Parathyroid adenoma (tissue), 2 donors: ENCODE measurements at regions not wholly inside any gene's neighbourhood (a gene's known extent, or its start where the extent isn't known, plus 50 kb on each side); places are given as distances from the start of the nearest gene placed in this dataset.

Experiments used
- H2AFZ ChIP-seq: fragments of 300-600 bp; sonication (generic); one replicate; pipeline ENCODE4 v1.7.0; 2017; ENCODE audit warnings: antibody characterized with exemption, mild to moderate bottlenecking
- H3K27ac ChIP-seq: fragments of 300-600 bp; sonication (generic); one replicate; pipeline ENCODE4 v1.7.0; 2017
- H3K27me3 ChIP-seq: fragments of 300-600 bp; sonication (generic); one replicate; pipeline ENCODE4 v1.7.0; 2017; ENCODE audit warnings: low read length; ENCODE audit not compliant: control insufficient read depth, insufficient read depth
- H3K36me3 ChIP-seq: fragments of 300-600 bp; sonication (generic); one replicate; pipeline ENCODE4 v1.7.0; 2017; ENCODE audit warnings: low read length; ENCODE audit not compliant: control insufficient read depth, insufficient read depth
- H3K4me1 ChIP-seq: fragments of 300-600 bp; sonication (generic); one replicate; pipeline ENCODE4 v1.7.0; 2017; ENCODE audit warnings: control low read depth
- H3K4me2 ChIP-seq: fragments of 300-600 bp; sonication (generic); one replicate; pipeline ENCODE4 v1.7.0; 2017; ENCODE audit warnings: low read length
- H3K4me3 ChIP-seq: fragments of 300-600 bp; sonication (generic); one replicate; pipeline ENCODE4 v1.7.0; 2017; ENCODE audit warnings: low read depth, low read length
- H3K79me2 ChIP-seq: fragments of 300-600 bp; sonication (generic); one replicate; pipeline ENCODE4 v1.7.0; 2017; ENCODE audit warnings: control low read depth
- H3K9ac ChIP-seq: fragments of 300-600 bp; sonication (generic); one replicate; pipeline ENCODE4 v1.7.0; 2017; ENCODE audit warnings: mild to moderate bottlenecking
- H3K9me3 ChIP-seq: fragments of 300-600 bp; sonication (generic); one replicate; pipeline ENCODE4 v1.7.0; 2017; ENCODE audit warnings: low read length; ENCODE audit not compliant: control insufficient read depth
- TF ChIP-seq, protein P1 (sequence below): fragments of 300-600 bp; sonication (generic); IDR thresholded peaks from one replicate; pipeline ENCODE4 v1.7.0; 2017; ENCODE audit warnings: antibody characterized with exemption, mild to moderate bottlenecking
- donor health status: primary hyperparathyroidism.

DNA sequence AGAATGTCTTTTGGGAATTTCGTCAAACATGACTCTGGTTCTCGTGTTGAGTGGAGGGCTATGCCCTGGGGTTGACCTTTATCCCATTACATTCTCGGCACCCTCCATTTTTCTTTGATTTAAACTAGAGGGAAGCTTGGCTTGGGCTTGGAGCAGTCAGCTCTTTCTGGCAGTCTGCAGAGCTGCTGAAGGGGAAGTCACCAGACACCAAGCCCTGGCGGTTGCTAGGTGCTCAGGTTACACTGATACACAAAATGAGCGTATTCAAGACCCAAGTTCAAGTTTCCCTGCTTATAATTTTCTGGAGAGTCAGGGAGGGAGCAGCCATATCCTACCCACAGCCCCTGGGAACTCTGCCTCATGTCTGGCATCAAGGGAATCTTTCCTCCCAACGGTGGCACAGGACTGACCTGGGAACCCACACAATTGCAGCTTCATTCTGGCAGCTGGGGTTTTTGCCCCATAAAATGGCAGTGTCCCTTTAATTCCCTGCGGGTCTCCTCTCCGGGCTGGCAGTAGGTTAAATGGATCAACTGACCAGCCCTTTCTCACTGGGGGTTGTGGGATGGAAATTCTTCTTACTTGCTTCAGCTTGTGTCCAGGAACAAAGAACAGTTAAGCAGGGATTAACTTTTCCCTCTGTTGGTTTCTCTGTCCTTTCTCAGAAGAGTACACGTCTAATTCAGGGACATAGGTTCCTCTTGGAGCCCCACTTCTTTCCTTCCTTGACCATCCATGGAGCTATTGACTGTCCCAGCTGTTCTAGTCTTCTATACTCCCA lies 110.0 kb upstream of the DLG1 start:
- no peak overlapping the region for H3K4me3 ChIP-seq
- no peaks in the 10 kb centered on the region for H3K9me3 ChIP-seq
- TF ChIP-seq, protein P1, sequence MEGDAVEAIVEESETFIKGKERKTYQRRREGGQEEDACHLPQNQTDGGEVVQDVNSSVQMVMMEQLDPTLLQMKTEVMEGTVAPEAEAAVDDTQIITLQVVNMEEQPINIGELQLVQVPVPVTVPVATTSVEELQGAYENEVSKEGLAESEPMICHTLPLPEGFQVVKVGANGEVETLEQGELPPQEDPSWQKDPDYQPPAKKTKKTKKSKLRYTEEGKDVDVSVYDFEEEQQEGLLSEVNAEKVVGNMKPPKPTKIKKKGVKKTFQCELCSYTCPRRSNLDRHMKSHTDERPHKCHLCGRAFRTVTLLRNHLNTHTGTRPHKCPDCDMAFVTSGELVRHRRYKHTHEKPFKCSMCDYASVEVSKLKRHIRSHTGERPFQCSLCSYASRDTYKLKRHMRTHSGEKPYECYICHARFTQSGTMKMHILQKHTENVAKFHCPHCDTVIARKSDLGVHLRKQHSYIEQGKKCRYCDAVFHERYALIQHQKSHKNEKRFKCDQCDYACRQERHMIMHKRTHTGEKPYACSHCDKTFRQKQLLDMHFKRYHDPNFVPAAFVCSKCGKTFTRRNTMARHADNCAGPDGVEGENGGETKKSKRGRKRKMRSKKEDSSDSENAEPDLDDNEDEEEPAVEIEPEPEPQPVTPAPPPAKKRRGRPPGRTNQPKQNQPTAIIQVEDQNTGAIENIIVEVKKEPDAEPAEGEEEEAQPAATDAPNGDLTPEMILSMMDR: no peak
- no peaks in the 10 kb centered on the region for H3K36me3 ChIP-seq
- H3K27ac ChIP-seq: no peak overlapping the region
- H3K79me2 ChIP-seq: no peaks in the 10 kb centered on the region
- no peaks in the 10 kb centered on the region for H3K27me3 ChIP-seq
- H3K4me2 ChIP-seq: no peak overlapping the region
- no peak overlapping the region for H3K9ac ChIP-seq
- no peaks in the 10 kb centered on the region for H3K4me1 ChIP-seq
- H2AFZ ChIP-seq: peak overlapping the region; percentile 16

DNA sequence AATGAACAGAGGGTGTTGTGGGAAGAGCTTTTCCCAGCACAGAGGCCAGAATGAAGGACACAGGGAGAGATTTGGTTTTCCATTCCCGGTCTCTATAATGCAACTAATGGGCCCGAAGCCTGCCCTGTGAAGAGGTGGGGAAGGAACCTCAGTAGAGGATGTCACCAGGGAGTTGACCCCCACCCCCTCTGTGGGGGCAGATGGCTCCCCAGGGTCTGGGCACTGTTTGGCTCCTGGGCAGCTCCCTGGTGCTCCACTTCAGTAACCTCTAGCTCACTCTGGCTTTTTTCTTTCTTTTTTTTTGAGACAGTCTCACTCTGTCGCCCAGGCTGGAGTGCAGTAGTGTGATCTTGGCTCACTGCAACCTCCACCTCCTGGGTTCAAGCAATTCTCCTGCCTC lies 109.1 kb upstream of the DLG1 start:
- H3K27me3 ChIP-seq: no peaks in the 10 kb centered on the region
- no peak overlapping the region for H2AFZ ChIP-seq
- H3K9me3 ChIP-seq: no peaks in the 10 kb centered on the region
- H3K9ac ChIP-seq: no peak overlapping the region
- no peaks in the 10 kb centered on the region for H3K79me2 ChIP-seq
- no peak overlapping the region for H3K4me3 ChIP-seq
- no peaks in the 10 kb centered on the region for H3K36me3 ChIP-seq
- H3K4me2 ChIP-seq: no peak overlapping the region
- TF ChIP-seq, protein P1: no peak
- no peaks in the 10 kb centered on the region for H3K4me1 ChIP-seq
- H3K27ac ChIP-seq: no peak overlapping the region

DNA sequence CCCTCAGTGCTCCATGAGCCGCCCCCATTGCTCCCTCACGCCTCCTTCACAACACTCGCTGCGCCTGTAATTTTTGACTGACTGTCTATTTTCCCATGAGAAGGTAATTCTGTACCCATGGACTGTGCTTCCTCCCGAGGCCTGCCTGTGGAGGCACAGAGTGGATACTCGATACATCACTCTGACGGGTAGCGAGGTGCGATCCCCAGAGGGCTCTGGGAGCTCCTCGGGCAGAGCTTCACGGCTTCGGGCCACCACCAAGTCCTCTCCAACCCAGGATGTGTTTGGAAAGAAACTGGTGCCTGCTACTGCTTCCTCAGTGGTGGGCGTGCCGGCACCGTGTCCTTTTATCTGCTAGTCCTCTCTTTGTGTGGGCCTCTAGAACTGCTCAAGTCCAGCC lies 108.6 kb upstream of the DLG1 start:
- H3K36me3 ChIP-seq: no peaks in the 10 kb centered on the region
- H3K4me2 ChIP-seq: no peak overlapping the region
- H2AFZ ChIP-seq: no peak overlapping the region
- no peak overlapping the region for H3K4me3 ChIP-seq
- no peak overlapping the region for H3K9ac ChIP-seq
- no peak overlapping the region for H3K27ac ChIP-seq
- TF ChIP-seq, protein P1: no peak
- H3K27me3 ChIP-seq: no peaks in the 10 kb centered on the region
- H3K9me3 ChIP-seq: no peaks in the 10 kb centered on the region
- H3K79me2 ChIP-seq: no peaks in the 10 kb centered on the region
- no peaks in the 10 kb centered on the region for H3K4me1 ChIP-seq

DNA sequence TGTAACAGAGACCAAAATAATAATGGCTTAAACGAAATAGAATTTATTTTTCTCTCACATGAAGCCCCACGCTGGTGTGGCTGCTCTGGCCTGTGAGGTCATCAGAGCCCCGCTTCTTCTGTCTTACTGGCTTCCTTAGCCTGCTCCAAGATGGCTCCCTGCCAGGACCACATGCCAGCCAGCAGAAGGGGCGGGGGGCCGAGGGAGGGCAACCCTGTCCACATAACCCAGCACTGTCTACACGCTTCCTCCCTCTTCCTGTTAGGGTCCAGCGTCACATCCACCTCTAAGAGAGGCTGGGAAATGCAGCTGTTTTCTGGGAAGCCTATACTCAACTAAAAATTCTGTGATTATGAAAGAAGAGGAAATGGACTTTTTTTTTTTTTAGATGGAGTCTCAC lies 107.9 kb upstream of the DLG1 start:
- no peak overlapping the region for H3K9ac ChIP-seq
- H3K4me1 ChIP-seq: no peaks in the 10 kb centered on the region
- no peak overlapping the region for H3K4me3 ChIP-seq
- no peak overlapping the region for H3K27ac ChIP-seq
- H3K4me2 ChIP-seq: no peak overlapping the region
- no peaks in the 10 kb centered on the region for H3K36me3 ChIP-seq
- TF ChIP-seq, protein P1: no peak
- H3K9me3 ChIP-seq: no peaks in the 10 kb centered on the region
- no peak overlapping the region for H2AFZ ChIP-seq
- no peaks in the 10 kb centered on the region for H3K79me2 ChIP-seq
- H3K27me3 ChIP-seq: no peaks in the 10 kb centered on the region

DNA sequence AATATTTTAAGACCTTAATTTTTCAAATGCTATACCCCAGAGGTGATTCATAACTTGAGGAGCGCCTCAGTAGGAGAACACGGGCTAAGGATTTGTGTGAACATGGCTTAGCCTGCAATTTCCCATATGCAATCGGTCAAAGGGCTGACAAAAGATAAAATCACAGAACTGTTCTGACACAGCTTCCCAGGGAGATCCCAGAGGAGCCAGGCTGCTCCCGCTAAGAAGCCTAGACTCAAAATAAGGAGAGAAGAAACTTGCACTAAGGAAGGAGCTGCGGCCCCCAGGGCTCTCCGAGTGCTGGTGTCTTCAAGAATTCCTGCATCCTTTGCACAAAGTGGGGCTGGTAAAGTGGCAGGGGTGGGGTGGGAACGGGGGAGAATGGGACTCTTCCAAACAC lies 106.3 kb upstream of the DLG1 start:
- Histone ChIP-seq H3K9me3 (no peaks in the 10 kb centered on the region), H3K36me3 (no peaks in the 10 kb centered on the region), H3K4me2 (no peak overlapping the region), H3K4me1 (no peaks in the 10 kb centered on the region), H3K27ac (no peak overlapping the region), H3K27me3 (no peaks in the 10 kb centered on the region), H2AFZ (no peak overlapping the region), H3K79me2 (no peaks in the 10 kb centered on the region), H3K9ac (no peak overlapping the region), H3K4me3 (no peak overlapping the region)
- TF ChIP-seq, protein P1: no peak
